Right lobe of liver (tissue), 6 donors: ENCODE measurements at regions not wholly inside any gene's neighbourhood (a gene's known extent, or its start where the extent isn't known, plus 50 kb on each side); places are given as distances from the start of the nearest gene placed in this dataset.

Experiments
- ATAC-seq, 4 donors: fragments of 200-7000 bp; cut with Tn5 transposase; one replicate each; pipeline ENCODE4 v1.9.1; 2020; ENCODE audit warnings: mild to moderate bottlenecking in 4 of 4, moderate library complexity in 4 of 4
- DNase-seq, 3 donors: peaks; one replicate each; pipeline ENCODE4 v3.0.0-alpha.2; 2020
- H3K27ac ChIP-seq, 3 donors: fragments of 200-600 bp; one replicate each; pipeline ENCODE4 v1.8.0; 2022
- H3K27me3 ChIP-seq, 2 donors: fragments of 200-600 bp; one replicate each; pipeline ENCODE4 v1.8.0; 2022
- H3K36me3 ChIP-seq, 4 donors: fragments of 200-600 bp; sonication (generic) in 1 of 4; one replicate each; pipeline versions ENCODE4 v1.5.1 to v1.8.0; 2017 to 2022; ENCODE audit warnings: control low read depth in 1 of 4
- H3K4me1 ChIP-seq, 4 donors: fragments of 200-600 bp; sonication (generic) in 1 of 4; one replicate each; pipeline versions ENCODE4 v1.5.1 to v1.8.0; 2017 to 2022; ENCODE audit warnings: control low read depth in 1 of 4
- H3K4me3 ChIP-seq, 3 donors: fragments of 200-600 bp; one replicate each; pipeline ENCODE4 v1.8.0; 2022
- H3K9me3 ChIP-seq, 4 donors: fragments of 200-600 bp; sonication (generic) in 1 of 4; one replicate each; pipeline versions ENCODE4 v1.5.1 to v1.8.0; 2017 to 2022; ENCODE audit warnings: control low read depth in 1 of 4
- CTCF ChIP-seq, 4 donors: fragments of 200-600 bp in 3 of 4; fragments of 450-650 bp in 1 of 4; IDR thresholded peaks; one replicate each; pipeline versions ENCODE4 v1.5.1 to v1.8.0; 2016 to 2022; ENCODE audit warnings: antibody characterized with exemption in 4 of 4, mild to moderate bottlenecking in 2 of 4
- POLR2A ChIP-seq: fragments of 450-650 bp; IDR thresholded peaks from one replicate; pipeline ENCODE4 v1.6.1; 2017; ENCODE audit warnings: antibody characterized with exemption, mild to moderate bottlenecking
- WGBS: methylation state at CpG from one replicate; pipeline ENCODE4 v1.1.6; 2018; ENCODE audit warnings: low coverage, low lambda C conversion rate; ENCODE audit not compliant: insufficient coverage; ENCODE audit errors: missing lambda C conversion rate; 5-methylcytosine and 5-hydroxymethylcytosine counted together
- intact Hi-C, 2 donors: fragments of 100-400 bp; cut with DNase I; formaldehyde crosslinking; loops; one replicate each; pipeline versions ENCODE4 v1.11.2 to v1.14.1; 2022
- donor health status: DM: no; HTN: yes; CAD: no.
- donor health status: DM: no; HTN: no; CAD: no.
- donor health status: DM: no; HTN: no; CAD: no.
- donor health status: DM: no; HTN: yes; CAD: no.
- donor health status: DM: no; HTN: yes; CAD: no.

DNA sequence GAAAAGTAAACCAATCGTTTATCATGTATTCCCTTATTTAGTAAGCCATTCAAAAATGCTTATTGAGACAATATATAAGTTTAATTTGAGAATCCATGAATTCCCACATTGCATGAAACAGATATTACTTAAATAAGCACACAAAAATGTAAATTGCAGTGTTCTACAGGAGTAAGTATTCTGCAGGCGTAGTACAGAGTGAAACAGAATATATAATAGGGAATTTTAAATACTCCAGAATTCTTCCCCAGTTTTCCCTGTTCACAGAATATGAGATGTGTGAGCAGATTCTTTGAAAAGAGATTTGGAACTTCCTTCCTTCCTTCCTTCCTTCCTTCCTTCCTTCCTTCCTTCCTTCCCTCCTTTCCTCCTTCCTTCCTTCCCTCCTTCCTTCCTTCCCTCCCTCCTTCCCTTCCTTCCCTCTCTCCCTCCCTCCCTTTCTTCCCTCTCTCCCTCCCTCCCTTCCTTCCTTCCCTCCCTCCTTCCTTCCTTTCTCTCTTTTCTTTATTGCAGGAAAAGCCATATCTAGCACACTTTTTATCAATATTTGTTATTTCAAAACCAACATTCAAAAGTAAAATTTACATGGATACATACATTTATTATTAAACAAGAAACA, 977.7 kb upstream of the LRRTM1 start:
- H3K4me3 ChIP-seq = no peak overlapping the region
- no peak for ATAC-seq
- no peak overlapping the region for H3K27ac ChIP-seq
- no peaks in the 10 kb centered on the region for H3K36me3 ChIP-seq
- no peaks in the 10 kb centered on the region for H3K4me1 ChIP-seq
- 44% methylated on average over 2 of the region's 2 CpGs for WGBS
- TF ChIP-seq CTCF (IDR thresholded peaks at IDR 0.05) = no peak
- TF ChIP-seq POLR2A = no peak
- no peak for DNase-seq
- H3K27me3 ChIP-seq = no peaks in the 10 kb centered on the region
- intact Hi-C loops = no loop called here
- no peaks in the 10 kb centered on the region for H3K9me3 ChIP-seq

DNA sequence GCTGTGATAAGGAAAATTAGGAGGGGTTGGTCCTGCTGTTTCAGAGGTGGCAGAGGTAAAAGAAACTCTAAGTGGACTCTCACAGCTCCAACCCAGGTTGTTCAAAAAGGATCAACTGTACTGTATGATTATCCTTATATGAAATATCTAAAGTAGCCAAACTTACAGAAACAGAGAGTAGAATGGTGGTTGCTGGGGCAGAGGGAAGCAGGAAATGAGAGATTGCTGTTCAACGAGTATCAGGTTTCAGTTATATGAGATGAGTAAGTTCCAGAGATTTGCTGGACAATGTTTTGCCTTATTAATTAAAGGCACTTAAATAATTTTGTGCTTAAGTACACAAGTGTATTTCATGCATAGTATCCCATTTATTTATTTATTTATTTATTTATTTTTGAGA, 972.0 kb upstream of the LRRTM1 start:
- no peak for DNase-seq
- 35% methylated on average over 1 of the region's 1 CpG for WGBS
- Histone ChIP-seq H3K27ac (no peak overlapping the region), H3K4me3 (no peak overlapping the region), H3K4me1 (no peaks in the 10 kb centered on the region), H3K9me3 (no peaks in the 10 kb centered on the region), H3K36me3 (no peaks in the 10 kb centered on the region), H3K27me3 (no peaks in the 10 kb centered on the region)
- TF ChIP-seq CTCF (IDR thresholded peaks at IDR 0.05) = no peak
- no peak for TF ChIP-seq POLR2A
- ATAC-seq = no peak
- intact Hi-C loops = no loop called here

- Histone ChIP-seq H3K4me1 (no peaks in the 10 kb centered on the region), H3K27me3 (no peaks in the 10 kb centered on the region), H3K9me3 (no peaks in the 10 kb centered on the region), H3K4me3 (no peak overlapping the region), H3K36me3 (no peaks in the 10 kb centered on the region), H3K27ac (no peak overlapping the region)
- intact Hi-C loops = no loop called here
- WGBS = 0% methylated on average over 1 of the region's 1 CpG
- DNase-seq (no peak), ATAC-seq (no peak)
- TF ChIP-seq CTCF (IDR thresholded peaks at IDR 0.05) = peak in 1 of 4 donors; percentile 36
- no peak for TF ChIP-seq POLR2A
These were observed 961.6 kb upstream of the LRRTM1 start for GRCh38 chr2:81266106-81266505.

DNA sequence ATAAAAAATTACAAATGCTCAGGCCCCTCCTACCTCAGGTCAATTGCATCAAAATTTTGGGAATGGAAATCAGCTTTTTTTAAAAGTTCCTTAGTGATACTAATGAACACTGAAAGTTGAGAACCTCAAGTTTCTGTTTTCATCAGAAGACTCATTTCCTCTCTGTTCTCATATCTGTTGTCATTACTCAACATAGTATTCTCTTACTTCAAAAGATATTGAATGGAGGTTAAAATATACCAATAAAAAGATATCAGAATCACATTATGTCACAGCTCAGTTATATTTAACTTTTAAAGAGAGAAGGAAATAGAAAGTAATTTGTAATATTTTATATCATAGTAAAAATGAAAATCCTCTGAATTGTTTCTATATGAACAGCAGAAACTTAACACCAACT, 959.4 kb upstream of the LRRTM1 start:
- TF ChIP-seq POLR2A (no peak), CTCF (IDR thresholded peaks at IDR 0.05) (no peak)
- DNase-seq = no peak
- H3K4me3 ChIP-seq = no peak overlapping the region
- no peak for ATAC-seq
- intact Hi-C loops = no loop called here
- H3K27me3 ChIP-seq = no peaks in the 10 kb centered on the region
- H3K9me3 ChIP-seq = no peaks in the 10 kb centered on the region
- no peak overlapping the region for H3K27ac ChIP-seq
- H3K36me3 ChIP-seq = no peaks in the 10 kb centered on the region
- no peaks in the 10 kb centered on the region for H3K4me1 ChIP-seq

DNA sequence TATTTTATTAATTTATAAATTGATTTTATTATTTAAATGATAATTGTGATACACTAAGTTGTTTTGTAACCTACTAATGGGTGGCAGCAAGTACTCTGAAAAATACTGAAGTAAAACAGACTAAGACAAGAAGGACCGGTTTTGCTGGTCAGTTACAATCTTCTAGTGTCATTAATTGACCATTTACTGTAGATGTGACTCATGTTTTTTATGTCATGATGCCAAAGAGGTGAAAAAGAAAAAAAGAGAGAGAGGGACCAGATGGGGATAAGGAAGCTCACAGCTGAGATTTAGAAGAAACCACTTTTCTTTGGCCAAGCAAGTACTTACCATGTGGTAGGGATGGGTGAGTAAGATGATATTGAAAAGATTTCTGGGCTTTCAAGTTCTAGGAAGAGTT, 955.8 kb upstream of the LRRTM1 start:
- intact Hi-C loops = no loop called here
- 80% methylated on average over 1 of the region's 1 CpG for WGBS
- Histone ChIP-seq H3K4me3 (no peak overlapping the region), H3K9me3 (no peaks in the 10 kb centered on the region), H3K4me1 (no peaks in the 10 kb centered on the region), H3K36me3 (no peaks in the 10 kb centered on the region), H3K27ac (no peak overlapping the region), H3K27me3 (no peaks in the 10 kb centered on the region)
- TF ChIP-seq POLR2A (no peak), CTCF (IDR thresholded peaks at IDR 0.05) (no peak)
- no peak for ATAC-seq
- no peak for DNase-seq
